Left colon (tissue), 2 donors: ENCODE measurements at regions not wholly inside any gene's neighbourhood (a gene's known extent, or its start where the extent isn't known, plus 50 kb on each side); places are given as distances from the start of the nearest gene placed in this dataset.
"Not testable (repeated sequence)": the region's sequence is repeated elsewhere in the genome, so short reads cannot be mapped to it uniquely, and the experiment has no call there.

Experiments
- ATAC-seq: fragments of 200-7000 bp; cut with Tn5 transposase; one replicate; pipeline ENCODE4 v1.9.1; 2020; ENCODE audit warnings: mild to moderate bottlenecking, moderate library complexity
- DNase-seq, 2 donors: peaks; one replicate each; pipeline ENCODE4 v3.0.0-alpha.2; 2020
- intact Hi-C, 2 donors: fragments of 100-400 bp; cut with DNase I in 1 of 2; cut with micrococcal nuclease in 1 of 2; formaldehyde crosslinking; loops; one replicate each; pipeline versions ENCODE4 v1.11.2 to v1.14.0; 2022; cut with DNase I, micrococcal nuclease
- donor health status: DM: no; HTN: no; CAD: no.
- donor health status: DM: yes; HTN: yes; CAD: no.

DNA sequence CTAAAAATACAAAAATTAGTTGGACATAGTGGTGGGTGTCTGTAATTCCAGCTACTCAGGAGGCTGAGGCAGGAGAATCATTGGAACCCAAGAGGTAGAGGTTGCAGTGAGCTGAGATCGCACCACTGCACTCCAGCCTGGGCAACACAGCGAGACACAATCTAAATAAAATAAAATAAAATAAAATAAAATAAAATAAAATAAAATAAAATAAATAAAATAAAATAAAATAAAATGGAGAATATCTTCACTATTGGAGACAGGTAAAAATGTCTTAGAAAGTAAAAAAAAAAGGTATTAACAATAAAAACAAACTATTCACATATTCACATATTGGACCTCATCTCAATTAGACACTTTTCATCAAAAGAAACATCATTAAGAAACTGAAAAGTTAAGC is 106.3 kb upstream of the PAXBP1 start:
- ATAC-seq, DNase-seq, intact Hi-C loops: not testable (repeated sequence)

DNA sequence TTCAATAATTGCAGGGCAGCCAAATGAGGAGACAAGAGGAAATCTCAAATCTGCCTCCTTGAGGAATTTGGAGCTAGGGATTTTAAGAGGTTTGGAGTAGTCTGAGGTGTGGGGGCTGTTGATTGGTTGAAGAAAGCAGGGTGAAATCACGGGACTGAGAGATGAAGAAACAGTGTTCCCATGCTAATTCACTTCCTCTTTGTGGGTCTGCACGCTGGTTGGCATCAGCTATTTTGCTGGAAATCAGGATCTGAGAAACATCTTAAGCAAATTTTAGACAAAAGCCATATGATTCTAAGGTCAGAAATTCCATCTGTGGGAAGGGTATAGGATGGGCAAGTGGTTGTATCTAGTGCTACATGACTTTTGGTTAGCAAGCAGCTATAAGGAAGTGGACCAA is 107.1 kb upstream of the PAXBP1 start:
- DNase-seq (no peak), ATAC-seq (no peak)
- intact Hi-C loops = no loop called here

DNA sequence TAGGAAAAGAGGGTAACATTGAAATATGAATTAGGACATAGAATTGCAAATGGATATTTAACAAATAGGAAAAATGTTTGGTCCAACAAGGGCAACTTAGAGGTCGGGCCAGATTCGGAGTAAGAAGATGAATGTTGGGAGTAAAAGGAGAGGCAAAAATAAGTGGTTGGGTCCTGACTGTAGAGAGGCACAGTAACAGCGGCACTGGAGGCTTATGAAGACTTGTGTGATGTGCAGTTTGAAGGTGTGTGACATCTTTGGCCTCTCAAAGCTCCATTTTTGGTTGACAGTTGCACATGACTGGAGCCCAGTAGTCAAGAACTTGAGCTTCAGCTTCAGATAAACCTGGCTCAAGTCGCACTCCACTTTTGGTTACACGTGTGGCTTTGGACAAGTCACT is 109.9 kb upstream of the PAXBP1 start:
- DNase-seq (no peak), ATAC-seq (no peak)
- intact Hi-C loops = no loop called here

DNA sequence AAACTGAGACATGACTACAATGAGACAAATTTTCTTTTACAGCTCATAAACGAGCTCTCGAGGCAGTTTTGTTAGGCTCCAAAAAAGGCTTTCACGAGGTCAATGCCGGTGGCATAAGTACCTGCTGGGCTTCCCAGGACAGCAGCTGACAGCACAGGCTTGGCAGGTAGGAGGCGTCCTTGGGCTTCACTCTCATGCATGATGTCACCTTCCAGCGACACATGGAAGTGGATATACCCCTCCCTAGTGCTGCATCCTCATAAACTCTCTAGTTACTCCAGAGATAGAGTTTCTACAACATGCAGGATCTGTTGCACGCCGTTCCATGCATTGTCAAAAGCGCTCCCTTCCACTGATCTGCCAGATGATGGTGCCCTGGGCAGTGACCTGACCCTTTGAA is 112.5 kb upstream of the PAXBP1 start:
- DNase-seq = no peak
- ATAC-seq = no peak
- intact Hi-C loops = no loop called here

DNA sequence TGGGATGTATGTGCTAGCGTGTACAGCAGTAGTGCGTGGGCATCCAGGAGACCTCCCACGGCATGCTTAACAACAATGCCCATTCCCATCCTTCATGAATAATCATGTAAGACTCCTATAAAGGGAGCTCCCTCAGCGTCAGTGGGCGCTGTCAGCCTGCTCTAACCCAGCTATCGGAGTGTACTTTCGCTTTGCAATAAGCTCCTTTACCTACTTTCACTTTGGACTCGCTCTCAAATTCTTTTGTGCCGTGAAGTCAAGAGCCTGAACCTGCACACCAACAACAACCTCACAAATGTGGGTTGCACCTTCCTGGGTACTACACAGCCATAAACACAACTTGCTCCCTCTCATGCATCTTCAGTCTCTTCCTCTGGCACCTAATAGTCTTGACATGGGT is 114.8 kb upstream of the PAXBP1 start:
- ATAC-seq = no peak

DNA sequence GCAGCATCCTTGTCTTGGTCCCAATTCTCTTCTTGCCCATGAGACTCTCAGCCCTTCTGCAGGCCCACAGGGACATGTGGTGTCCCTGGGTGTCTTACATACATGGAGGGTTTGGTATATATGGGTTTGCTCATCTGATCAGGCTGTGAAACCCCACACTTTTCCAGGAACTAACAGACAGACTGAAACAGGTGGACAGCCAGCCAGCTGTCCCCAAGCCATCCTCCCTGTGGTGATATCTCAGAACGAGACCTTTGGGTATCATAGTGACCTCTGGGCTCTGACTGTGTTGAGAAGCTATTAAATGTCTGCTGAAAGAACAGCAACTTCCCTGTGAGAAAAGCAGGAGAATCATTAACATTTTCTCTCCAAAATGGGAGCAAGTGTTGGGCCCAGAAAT is 115.5 kb upstream of the PAXBP1 start:
- intact Hi-C loops = no loop called here
- ATAC-seq = no peak
- no peak for DNase-seq

More for the DNA sequence above, 114.8 kb upstream of the PAXBP1 start:
- DNase-seq = no peak
- intact Hi-C loops = no loop called here

DNA sequence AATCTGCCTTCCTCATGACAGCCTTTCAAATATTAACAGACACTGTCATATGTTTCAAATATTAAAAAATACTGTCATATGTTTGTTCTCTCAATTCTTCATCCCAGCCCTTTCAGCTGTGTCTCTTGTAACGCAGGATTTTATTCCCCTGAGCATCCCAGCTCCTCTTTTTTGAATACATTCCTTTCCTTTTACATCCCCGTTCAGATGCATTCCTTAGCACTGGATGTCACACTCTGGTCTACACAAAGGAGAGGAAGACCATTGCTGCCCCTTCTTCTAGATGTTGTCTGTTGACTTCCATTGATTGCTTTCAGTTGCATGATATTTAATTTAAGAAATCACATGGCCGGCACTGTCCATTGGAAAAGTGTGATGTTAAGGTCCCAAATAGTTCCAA is 117.4 kb upstream of the PAXBP1 start:
- intact Hi-C loops = no loop called here
- ATAC-seq = no peak
- DNase-seq = no peak

DNA sequence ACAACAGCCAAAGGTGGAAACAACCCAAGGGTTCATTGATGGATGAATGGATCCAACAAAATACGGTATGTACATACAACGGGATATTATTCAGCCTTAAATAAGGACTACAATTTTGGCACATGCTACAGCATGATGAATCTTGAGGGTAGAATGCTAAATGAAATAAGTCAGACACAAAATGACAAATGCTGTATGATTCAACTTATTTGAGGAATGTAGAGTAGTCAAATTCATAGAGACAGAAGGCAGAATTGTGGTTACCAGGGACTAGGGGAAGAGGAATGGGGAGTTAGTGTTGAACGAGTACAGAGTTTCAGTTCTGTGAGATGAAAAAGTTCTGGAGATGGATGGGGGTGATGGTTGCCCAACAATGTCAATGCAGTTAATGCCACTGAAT is 118.0 kb upstream of the PAXBP1 start:
- DNase-seq (no peak), ATAC-seq (no peak)
- intact Hi-C loops = no loop called here

DNA sequence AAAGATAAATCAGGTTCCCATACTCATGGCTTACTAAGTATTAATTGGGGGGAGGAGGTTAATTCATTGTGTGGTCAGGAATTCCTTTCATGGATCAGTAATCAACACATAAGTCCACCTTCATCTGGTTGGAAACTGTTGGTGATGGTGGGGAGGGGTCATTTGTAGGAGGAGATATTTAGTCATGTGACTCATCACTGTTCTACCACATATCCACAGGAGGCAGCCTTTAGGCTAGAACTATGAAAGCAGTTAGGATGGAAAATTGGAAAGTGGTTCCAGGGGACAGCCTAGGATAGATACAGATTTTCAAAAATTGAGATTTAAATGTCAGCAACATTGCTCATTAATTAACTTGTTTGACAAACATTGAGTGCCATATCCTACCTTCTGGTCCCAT is 122.8 kb upstream of the PAXBP1 start:
- ATAC-seq (no peak), DNase-seq (no peak)
- intact Hi-C loops = no loop called here

DNA sequence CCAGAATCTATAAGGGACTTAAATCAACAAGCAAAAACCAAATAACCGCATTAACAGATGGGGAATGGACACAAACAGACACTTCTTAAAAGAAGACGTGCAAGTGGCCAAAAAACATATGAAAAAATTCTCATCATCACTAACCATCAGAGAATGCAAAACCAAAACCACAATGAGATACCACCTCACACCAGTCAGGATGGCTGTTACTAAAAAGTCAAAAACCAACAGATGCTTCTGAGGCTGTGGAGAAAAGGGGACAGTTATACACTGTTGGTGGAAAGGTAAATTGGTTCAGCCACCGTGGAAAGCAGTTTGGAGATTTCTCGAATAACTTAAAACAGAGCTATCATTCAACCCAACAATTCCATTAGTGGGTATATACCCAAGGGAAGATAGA is 124.9 kb upstream of the OLIG2 start:
- intact Hi-C loops = no loop called here
- ATAC-seq = no peak

DNA sequence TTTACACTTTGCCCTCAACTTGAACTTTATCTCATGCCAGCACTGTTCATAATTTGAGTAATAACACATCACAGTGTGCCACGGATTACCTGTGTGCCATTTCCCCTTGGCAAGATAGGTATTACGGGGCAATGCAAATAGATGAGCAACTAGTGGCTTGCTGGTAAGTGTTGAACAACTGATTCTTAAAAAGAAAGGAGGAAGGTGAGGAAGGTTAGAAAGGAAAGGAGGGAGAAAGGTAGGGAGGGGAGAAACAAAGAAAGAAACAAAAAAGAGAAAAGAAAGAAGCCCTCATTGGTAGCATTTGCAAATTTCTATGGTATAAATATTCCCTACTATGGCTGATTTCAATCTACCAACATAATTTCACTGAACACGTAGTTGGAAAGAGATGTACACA is 118.2 kb upstream of the OLIG2 start:
- intact Hi-C loops = no loop called here
- DNase-seq (no peak), ATAC-seq (no peak)

More for the DNA sequence above, 124.9 kb upstream of the OLIG2 start:
- DNase-seq = no peak

DNA sequence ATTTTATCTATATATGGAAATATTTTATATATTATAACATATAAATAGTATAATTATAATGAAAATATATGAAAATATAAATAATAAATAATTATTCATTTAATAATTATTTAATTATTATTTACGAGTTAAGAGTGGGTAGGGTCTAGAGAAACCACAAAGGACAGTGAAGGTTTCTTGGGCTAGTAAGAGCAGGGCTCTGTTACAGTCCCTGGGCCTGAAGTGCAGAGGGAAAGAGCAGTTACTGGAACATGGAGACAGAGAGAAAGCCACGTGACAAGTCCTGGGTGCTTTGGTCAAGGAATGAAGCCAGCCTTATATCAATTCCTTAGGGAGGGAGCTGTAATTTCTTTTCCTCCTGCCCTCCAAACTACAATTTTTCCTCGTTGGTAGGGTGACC is 117.2 kb upstream of the OLIG2 start:
- ATAC-seq (no peak), DNase-seq (no peak)
- intact Hi-C loops = no loop called here

DNA sequence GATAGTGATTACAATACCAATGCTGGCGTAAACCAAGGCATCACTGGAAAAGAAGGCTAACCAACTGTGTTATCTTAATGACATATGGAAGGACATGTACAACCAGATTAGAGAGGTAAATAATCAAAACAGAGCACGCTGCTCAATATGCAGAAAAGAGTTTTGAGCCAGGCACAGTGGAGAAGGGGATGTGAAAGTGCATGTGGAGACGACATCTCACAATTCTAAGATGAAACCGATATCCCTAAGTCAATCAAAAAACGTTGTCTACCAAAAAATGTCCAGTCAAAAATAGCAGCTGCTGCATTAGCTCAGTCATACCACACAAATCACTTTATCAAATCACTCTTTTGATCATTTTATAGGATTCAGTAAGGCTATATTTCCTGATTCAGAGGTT is 116.3 kb upstream of the OLIG2 start:
- no peak for ATAC-seq
- DNase-seq = no peak
- intact Hi-C loops = no loop called here

DNA sequence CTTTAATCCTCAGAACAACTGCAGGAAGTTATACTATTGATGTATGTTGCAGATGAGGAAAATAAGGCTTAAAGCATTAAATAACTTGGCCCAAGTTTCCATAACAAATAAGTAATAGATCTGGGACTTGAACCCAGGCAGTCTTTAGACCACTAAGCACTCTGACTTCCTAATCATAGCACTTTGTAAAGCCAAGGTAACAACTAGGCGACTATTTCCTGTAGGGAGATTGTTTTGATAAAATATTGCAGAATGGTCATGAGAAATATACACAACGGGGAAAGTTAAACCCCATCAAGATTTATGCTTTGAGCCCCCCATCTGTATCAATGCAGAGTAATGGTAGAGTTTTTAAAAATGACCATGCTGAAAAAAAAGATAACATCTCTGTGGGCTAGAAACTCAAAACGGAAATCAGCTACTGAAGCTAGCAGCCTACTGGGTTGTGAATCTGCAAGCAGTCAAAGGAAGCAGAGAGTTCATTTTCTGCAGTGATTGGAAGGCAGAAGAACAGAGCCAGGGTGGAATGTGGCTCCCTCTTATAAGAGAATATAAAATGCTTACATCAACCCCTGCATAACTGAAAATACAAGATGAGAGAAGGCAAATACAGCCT is 111.2 kb upstream of the OLIG2 start:
- no peak for DNase-seq
- ATAC-seq = no peak
- intact Hi-C loops = no loop called here

DNA sequence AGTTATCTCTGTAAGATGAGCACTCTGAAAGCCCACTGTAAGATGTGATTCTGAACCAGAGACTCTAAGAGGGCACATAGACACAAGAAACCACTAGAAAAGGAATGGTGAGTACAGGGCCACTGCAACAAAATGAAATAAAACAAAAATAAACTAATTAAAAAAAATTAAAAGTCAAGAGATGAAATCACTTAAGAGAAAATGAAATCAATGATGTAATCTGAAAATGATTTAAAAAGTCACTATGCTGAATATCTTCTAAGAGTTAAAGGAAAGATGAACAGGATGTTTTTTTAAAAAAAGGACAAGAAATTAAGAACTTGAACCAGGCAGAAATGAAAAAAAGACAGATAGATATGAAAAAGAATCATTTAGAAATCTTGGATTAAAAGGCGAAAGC is 110.6 kb upstream of the OLIG2 start:
- DNase-seq (no peak), ATAC-seq (no peak)
- intact Hi-C loops = no loop called here

DNA sequence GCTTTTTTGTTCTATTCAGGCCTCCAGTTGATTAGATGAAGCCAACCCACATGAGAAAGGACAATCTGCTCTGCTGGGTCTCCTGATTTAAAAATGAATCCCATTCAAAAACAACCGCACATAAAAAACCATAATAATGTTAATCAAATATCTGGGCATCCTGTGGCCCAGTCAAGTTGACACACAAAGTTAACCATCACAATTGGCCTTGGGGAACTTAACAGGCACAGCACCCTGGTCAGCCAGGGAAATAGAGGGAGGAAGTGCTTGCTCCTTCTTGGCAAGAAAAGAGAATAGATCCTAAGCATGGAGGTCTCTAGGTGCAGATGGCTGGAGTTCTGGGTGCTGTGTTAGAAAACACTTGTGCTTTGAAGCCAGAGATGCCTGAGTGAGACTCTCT is 109.6 kb upstream of the OLIG2 start:
- ATAC-seq (no peak), DNase-seq (no peak)
- intact Hi-C loops = no loop called here

DNA sequence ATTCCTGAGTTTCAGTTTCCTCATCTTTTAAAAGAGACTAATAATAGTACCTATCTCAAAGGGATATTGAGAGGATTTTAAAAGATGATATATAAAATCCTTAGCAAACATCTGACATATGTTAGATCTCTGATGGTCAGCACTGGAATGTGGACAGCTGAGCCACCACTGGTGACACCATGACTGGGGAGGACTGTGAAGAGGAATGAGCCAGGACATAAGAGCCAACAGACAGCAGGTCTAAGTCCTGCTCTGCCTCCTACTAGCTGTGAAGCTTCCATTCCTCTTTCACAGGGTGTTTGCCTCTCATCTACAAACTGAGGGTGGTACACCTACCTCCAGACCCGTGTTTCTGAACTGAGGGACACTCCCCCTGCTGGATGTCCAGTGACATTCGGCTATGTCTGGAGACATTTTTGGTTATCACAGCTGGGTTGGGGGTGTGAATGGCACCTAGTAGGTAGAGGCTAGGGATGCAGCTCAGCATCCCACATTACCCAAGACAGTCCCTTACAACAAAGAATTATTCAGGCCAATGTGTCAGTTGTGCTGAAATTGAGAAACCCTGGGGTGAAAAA is 109.1 kb upstream of the OLIG2 start:
- intact Hi-C loops = no loop called here
- ATAC-seq (no peak), DNase-seq (no peak)

DNA sequence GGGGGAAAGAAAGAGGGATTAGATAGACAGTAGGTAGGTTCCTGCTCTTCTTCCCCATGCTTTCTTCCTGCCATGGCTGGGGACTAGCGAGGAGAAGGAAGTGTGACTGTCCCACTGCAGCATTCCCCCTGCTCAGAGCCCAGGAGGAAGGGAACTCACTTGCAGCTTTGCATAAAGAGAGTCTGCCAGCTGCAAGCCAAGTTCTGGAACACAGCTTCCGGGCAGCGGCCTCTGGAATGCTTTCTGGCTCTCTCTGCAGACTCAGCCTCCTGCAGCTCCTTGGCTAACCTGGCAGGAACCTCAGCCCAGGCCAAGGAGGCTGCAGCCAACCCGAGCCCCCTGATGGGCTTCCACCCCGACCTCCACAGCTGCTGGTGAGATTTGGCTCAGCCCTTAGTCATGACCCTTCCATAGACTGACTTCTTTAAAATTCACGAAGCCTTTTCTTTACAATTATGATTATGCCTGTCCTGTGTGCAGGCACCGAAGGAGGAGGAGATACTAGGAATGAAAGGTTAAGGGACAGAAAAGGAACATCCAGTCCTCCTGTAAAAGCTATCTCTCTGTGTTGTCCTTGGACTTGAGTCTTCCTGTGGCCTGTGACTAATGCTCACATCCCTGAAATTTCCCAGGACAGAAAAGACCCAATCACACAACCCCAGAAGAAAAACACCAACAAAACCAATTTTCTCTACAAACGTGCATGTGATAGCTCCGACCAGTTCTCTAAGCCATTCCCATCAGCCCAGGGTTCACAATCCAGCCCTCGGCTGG is 108.2 kb upstream of the OLIG2 start:
- intact Hi-C loops = no loop called here
- no peak for ATAC-seq
- DNase-seq = no peak

DNA sequence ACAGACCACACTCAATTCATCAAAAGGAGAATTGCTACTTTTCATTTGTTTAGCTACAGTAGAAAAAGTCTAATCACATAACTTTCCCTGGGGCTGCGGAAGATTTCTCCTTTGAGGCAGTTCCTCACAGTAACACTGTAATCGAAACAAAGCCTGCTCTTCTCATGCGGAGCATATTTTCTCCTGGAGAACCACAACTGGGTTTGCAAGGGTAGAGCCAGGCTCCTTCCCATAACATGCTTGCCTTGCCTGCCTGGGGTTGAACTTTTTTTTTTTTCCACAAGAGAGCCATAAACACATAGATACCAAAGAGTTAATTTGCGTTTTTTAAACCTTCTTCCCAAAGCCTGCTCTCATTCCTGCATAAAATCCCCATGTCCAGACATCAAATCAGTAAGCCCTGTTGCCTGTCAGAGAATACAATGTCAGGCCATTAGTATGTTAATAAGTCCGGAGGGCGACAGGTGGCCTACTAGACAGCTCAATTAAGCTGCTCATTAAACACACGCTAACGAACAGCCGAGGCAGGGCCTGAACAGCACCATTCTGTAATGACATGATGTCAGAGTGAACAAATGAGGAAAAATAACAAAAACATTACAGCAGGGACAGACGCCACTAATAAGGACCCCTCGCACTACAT is 107.1 kb upstream of the OLIG2 start:
- DNase-seq (no peak), ATAC-seq (no peak)
- intact Hi-C loops = no loop called here

DNA sequence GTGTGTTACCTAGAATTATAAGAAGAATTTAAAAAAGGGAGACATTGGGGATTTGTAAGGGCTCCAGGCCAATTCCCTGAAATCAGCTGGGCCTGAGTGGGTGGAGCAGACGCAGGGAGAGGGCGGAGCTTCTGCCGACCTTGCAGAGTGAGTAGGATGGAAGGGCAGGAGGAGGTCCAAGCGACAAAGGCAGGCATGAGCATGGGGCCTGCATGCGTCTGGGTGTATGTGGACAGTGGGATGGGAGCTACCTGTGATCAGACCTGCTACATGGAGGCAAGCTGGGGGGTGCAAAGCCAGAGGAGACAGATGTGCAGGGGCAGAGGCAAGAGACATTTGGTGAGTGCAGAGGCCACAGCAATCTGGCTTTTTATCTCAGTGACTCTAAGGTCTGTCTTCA is 105.3 kb upstream of the OLIG2 start:
- intact Hi-C loops = no loop called here

More for the DNA sequence above, 105.3 kb upstream of the OLIG2 start:
- no peak for DNase-seq
- ATAC-seq = no peak
